HEK293T (cell line): ENCODE measurements at regions not wholly inside any gene's neighbourhood (a gene's known extent, or its start where the extent isn't known, plus 50 kb on each side); places are given as distances from the start of the nearest gene placed in this dataset.

Experiments
- FOXA1 ChIP-seq: fragments of 450-650 bp; IDR thresholded peaks from 2 replicates; pipeline ENCODE4 v1.6.1; 2016; ENCODE audit warnings: mild to moderate bottlenecking
- FOXM1 ChIP-seq: fragments of 450-650 bp; IDR thresholded peaks from 2 replicates; pipeline ENCODE4 v1.6.1; 2017; ENCODE audit warnings: mild to moderate bottlenecking, borderline replicate concordance
- HDGF ChIP-seq: fragments of 450-650 bp; IDR thresholded peaks from 2 replicates; pipeline ENCODE4 v1.6.1; 2017; ENCODE audit warnings: antibody characterized with exemption, borderline replicate concordance
- PKNOX1 ChIP-seq: fragments of 450-650 bp; IDR thresholded peaks from 2 replicates; pipeline ENCODE4 v1.6.1; 2016
- SP1 ChIP-seq: fragments of 450-650 bp; IDR thresholded peaks from 2 replicates; pipeline ENCODE4 v1.6.1; 2017

GRCh38 chr3:55165278-55165677, 237.4 kb upstream of the LRTM1 start:
- TF ChIP-seq PKNOX1 (no peak), SP1 (no peak), FOXA1 (no peak), HDGF (no peak), FOXM1 (no peak)
